ENCODE measurements at regions not wholly inside any gene's neighbourhood (a gene's known extent, or its start where the extent isn't known, plus 50 kb on each side); places are given as distances from the start of the nearest gene placed in this dataset.

DNA sequence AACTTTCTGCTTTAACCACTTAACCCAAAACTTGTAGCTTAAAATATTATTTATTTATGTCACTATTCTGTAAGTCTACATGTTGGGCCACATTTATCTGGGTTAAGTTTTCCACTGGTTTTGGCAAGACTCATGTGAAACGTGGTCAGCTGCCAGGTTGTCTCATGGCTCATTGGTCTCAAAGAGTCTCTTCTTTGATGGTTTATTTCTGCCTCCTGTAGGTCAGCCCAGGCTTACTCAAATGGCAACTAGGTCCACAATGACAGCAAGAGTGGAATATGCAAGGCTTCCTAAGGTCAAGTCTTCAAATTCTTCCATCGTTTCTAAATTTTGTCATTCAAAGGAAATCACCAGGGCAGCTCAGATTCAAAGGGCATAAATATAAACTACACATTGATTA, 828.7 kb downstream of the PCDH7 start:
- DNase-seq = peak; percentile 50

DNA sequence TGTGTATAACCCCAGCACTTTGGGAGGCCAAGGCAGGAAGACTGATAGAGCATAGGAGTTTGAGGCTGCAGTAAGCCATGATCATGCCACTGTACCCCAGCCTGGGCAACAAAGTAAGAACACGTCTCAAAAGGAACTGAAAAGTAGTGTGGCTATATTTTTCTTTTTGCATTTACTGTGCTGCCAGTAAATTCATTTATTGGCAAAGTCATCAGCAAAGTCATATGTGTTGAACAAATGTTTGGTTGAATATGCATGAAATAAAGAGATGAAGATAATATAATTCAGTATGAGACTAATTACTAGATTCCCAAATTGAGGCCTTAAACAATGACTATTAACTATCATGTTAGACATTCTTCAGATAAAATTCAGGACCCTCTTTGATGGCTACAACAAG, 829.1 kb downstream of the PCDH7 start:
- DNase-seq = no peak

DNA sequence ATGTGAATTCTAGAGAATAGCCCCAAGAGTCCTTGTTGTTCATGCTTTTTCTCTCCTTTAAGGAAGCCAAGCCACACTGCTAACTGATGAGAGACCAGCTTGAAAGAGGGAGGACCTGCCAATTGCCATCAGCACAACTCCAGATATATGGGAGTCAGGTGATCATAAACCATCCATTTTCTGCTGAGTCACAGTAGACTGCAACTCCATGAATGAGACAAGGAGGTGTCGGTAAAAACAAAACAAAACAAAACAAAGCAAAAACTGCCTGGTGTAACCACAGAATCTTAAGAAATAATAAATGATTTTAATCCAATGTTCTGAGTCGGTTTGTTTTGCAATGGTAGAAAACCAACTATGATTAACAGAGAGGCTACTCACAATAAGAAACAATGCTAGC, 837.3 kb downstream of the PCDH7 start:
- peak; percentile 86 for DNase-seq

- DNase-seq = no peak
These were observed 853.4 kb downstream of the PCDH7 start for GRCh38 chr4:31573554-31573953.

- no peak for DNase-seq
These were observed 855.3 kb downstream of the PCDH7 start for GRCh38 chr4:31575504-31575903.

GRCh38 chr4:31580843-31581242, 860.7 kb downstream of the PCDH7 start:
- no peak for DNase-seq

DNA sequence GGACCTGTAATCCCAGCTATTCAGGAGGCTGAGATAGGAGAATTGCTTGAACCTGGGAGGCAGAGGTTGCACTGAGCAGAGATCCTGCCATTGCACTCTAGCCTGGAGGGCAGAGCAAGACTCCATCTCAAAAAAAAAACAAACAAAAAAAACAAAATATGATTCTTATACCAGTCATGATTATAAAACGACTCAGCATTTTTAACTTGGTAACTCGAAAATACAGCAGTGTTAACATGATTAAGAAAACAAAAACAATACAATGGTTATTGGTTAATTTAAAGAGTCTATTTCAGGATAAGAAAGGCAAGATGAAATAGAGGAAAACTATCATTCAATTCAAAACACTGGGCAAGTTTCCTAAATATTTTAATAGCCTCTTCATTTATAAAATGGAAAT, 865.3 kb downstream of the PCDH7 start:
- no peak for DNase-seq

DNA sequence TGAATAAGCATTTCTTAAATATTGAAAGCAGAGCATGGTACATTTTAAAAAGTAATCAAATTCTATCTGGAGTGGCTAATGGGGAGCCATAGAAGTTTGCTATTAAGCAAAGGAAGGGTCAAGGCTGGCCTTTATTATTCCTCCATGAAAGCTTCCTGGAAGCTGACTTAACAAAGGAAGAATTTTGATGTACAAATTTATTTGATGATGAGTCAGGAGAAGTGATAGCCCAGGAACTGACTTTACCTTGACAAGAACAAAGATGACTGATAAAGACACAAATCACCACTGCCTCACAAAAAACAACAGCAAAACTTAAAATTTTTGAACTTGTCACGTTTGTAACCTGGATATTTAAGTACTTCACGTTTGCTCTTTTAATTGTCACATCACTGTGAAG, 872.1 kb downstream of the PCDH7 start:
- DNase-seq = no peak

GRCh38 chr4:31595496-31595895, 875.3 kb downstream of the PCDH7 start:
- DNase-seq = no peak

DNA sequence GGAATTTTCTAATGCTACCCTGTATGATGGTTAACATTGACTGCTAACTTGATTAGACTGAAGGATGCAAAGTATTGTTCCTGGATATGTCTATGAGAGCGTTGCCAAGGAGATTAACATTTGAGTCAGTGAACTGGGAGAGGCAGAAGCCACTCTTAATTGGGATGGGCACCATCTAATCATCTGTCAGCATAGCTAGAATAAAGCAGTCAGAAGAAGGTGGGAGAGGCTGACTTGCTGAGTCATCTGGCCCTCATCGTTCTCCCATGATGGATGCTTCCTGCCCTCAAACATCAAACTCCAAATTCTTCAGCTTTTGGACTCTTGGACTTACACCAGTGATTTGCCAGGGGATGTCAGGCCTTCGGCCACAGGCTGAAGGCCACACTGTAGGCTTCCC, 878.5 kb downstream of the PCDH7 start:
- DNase-seq = no peak

GRCh38 chr4:31601793-31602192, 881.6 kb downstream of the PCDH7 start:
- no peak for DNase-seq

DNA sequence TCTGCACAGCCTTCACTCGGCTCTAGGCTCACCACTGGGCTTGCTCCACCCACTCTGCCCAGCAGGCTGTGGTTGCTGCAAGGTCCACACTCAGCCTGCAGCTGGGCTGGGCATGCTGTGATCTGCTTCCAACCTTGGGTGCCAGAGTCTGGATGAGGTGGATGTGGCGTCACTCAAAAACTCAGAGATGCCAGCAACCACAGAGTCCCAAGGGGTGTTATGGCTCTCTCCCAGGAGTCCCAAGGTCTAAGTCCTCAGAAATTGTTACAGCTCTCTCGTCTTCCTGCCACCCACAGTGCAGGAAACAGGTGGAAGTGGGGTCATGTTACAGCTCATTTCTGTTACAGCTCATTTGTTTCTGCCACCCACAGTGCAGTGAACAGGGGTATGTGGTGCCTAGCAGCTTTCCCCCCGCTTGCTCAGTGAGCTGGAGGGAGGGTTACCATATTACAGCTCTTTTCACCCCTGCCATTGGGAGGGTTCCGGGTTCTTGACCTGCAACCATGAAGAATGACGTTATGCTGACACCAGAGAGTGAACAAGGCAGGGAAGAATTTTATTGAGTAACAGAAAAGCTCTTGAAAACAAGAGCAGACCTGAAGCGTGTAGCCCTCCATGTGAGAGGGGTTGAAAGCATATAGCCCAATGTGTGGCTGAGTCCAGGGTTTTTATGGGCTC, 893.9 kb downstream of the PCDH7 start:
- DNase-seq = no peak

DNA sequence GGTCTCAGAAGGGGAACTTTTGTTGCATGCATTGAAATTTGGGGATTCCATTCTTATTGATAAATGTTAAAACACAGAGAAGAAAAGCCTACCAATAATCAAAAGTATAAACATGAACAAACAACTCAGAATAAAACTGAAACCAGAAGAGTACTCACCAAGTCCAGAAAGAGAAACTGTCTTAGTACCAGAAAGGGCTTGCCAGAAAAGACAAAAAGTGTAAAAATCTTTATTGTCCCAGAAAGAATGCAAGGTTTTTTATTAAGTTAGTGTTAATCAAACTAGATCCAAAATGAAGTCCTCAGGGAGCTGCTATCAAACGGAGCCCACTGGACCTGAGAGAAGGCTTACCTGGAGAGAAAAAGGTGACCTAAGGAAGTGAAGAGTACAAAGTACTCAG, 897.5 kb downstream of the PCDH7 start:
- no peak for DNase-seq

- DNase-seq = no peak
These were observed 900.3 kb downstream of the PCDH7 start for GRCh38 chr4:31620476-31620875.

- DNase-seq = no peak
These were observed 925.1 kb downstream of the PCDH7 start for GRCh38 chr4:31645236-31645635.

DNA sequence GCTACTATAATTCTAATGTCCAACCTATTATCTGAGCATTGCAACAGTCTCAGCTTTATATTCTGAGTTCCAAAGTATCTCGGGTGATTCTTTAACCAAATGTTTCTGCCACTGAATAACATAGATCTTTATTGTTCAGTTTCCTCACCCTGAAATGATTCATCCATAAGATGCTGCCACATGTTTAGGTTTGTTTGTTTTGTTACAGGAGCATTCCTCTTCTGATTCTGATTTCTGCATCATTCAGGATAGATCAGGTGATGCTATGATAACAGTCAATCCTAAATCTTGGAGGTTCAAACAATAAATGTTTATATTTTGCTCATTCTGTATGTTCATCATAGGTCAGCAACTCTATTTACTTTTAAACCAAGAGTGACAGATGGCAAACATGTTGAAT, 927.6 kb downstream of the PCDH7 start:
- no peak for DNase-seq

DNA sequence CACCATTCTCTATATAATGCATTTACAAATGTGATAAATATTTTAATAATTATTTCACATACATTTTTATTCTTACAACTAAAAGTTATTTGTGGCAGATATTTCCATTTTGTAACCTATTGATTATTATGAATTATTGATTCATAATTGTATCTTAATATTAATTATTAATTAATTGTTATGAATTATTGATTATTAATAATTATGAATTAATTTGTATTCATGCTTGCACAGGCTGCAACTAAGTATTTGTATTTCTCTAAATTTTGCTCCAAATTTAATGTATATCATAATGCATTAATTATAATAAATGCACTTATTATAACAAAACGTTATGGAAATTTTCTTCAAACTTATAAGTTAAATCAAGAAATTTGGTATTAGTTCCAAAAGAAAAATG, 929.7 kb downstream of the PCDH7 start:
- no peak for DNase-seq

DNA sequence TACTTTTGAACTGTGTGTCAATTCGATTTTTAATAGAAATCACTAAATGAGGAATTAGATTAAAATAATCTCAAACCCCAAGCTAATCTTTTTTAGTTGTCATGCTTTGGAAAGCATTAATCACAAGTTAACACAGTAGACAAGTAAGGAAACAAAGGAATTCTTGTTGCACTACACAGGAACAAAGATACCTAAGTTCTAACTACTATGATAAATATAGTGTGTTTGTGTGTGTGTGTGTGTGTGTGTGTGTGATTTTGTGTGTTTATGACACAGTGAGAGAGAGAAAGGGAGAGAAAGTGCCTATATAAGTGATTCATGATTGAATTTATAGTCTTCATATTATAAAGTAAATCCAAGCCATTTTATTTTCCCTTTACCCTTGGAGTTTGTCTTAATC, 931.4 kb downstream of the PCDH7 start:
- DNase-seq = no peak

- no peak for DNase-seq
These were observed 935.2 kb downstream of the PCDH7 start for GRCh38 chr4:31655328-31655727.

DNA sequence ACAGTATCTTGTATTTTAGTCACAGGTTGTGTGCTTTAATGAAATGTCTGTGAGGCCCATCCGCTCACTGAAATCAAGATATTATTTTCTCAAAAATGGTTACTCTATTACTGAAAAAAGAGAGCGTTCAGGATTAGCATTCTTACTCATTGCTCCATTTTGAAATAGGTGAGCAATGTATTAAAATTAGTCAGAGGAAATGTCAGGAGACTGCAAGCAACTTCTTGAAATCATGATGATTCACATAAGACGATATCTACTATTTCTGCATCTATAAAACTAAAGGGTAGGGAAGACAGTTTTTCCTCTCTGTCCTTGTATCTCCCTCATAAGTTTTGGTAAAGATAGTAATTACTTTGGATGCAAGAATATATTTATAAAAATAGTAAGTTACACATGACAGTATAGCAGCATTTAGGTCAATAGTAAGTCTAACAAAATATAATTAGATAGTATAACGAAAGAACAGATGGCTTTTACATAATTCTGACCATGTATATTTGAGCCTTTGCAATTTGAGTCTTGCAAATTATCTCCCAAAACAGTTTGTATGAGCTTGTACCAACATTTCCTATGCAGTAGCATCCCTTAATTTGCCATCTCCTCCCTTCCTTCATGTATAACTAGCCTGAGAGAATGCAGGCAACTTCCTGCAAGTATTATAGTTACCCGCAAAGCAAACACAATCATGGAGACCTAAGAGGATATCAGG, 937.8 kb downstream of the PCDH7 start:
- no peak for DNase-seq

DNA sequence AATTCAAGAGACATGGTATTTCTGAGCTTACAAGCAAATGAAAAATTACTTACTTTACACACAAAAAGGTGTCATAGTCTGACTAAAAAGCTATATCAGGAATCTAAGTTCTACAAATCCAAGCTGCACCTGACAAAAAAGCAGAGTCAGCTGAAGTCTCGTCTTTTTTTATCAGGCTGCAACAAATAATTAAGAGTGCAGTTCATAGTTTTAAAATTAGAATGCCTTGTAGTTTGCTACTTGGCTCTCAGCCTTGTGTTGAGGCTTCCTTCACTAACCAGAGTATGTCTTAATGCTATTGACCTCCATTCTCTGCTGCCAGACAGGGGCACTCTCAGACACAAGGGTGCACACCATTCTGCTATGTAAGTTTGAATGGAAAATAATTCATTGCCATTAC, 940.7 kb downstream of the PCDH7 start:
- DNase-seq = no peak

GRCh38 chr4:31662951-31663350, 942.8 kb downstream of the PCDH7 start:
- DNase-seq = peak; percentile 7

DNA sequence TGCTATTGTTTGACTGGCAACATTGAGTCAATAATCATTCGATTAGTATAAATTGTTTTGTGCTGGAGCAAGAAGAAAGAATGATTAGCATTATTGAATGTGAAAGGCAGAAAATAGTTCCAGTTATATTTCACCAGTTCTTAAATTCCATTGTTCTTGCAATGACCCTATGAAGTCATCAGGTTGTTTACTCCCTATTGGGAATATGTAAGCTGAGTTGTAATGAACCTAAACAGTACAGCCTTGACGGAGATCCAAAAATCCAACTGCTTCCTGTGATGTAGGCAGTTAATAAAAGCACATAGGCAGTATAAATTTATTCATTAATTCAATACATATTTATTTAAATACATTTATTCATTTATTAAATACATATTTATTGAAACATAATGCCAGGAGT, 947.5 kb downstream of the PCDH7 start:
- DNase-seq = no peak

- DNase-seq = peak; percentile 55
These were observed 954.3 kb downstream of the PCDH7 start for GRCh38 chr4:31674313-31674947.

Measured in OCI-M1 (cell line).